ENCODE measurements at regions not wholly inside any gene's neighbourhood (a gene's known extent, or its start where the extent isn't known, plus 50 kb on each side); places are given as distances from the start of the nearest gene placed in this dataset.

DNA sequence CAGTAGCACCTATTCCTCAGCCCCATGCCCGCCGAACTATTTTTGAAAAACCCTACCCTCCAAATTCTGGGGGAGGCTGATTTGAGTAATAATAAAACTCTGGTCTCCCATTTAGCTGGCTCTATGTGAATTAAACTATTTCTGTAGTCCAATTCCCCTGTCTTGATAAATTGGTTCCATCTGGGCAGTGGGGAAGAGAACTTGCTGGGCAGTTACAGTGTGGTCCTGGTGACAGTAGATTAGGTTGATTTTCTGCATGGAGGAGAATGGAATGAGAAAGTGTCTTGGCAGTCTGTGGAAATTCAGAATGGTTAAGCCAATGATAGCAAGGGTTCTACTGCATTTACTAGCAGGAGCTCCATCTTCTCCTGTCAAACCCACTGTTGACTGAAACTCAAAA is 95.0 kb downstream of the SPP2 start (continued):
- TF ChIP-seq ZNF462 (CRISPR knock-in tag; IDR thresholded peaks at IDR 0.05) (no peak), JUNB (IDR thresholded peaks at IDR 0.05; ENCODE audit: unreplicated experiment) (no peak), CREB1 (CRISPR knock-in tag; IDR thresholded peaks at IDR 0.05; ENCODE audit: low read depth) (no peak), EZH2 (IDR thresholded peaks at IDR 0.05; ENCODE audit: low read depth, unreplicated experiment) (no peak), ZNF114 (CRISPR knock-in tag; IDR thresholded peaks at IDR 0.05) (no peak), REST (IDR thresholded peaks at IDR 0.05; ENCODE audit: unreplicated experiment) (no peak), EZH2phosphoT487 (IDR thresholded peaks at IDR 0.05; ENCODE audit: unreplicated experiment) (no peak), STAT1 (IDR thresholded peaks at IDR 0.05; ENCODE audit: unreplicated experiment) (no peak)
- TF ChIP-seq, protein P1, sequence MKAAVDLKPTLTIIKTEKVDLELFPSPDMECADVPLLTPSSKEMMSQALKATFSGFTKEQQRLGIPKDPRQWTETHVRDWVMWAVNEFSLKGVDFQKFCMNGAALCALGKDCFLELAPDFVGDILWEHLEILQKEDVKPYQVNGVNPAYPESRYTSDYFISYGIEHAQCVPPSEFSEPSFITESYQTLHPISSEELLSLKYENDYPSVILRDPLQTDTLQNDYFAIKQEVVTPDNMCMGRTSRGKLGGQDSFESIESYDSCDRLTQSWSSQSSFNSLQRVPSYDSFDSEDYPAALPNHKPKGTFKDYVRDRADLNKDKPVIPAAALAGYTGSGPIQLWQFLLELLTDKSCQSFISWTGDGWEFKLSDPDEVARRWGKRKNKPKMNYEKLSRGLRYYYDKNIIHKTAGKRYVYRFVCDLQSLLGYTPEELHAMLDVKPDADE (IDR thresholded peaks at IDR 0.05), result no peak
- TF ChIP-seq, protein P2, sequence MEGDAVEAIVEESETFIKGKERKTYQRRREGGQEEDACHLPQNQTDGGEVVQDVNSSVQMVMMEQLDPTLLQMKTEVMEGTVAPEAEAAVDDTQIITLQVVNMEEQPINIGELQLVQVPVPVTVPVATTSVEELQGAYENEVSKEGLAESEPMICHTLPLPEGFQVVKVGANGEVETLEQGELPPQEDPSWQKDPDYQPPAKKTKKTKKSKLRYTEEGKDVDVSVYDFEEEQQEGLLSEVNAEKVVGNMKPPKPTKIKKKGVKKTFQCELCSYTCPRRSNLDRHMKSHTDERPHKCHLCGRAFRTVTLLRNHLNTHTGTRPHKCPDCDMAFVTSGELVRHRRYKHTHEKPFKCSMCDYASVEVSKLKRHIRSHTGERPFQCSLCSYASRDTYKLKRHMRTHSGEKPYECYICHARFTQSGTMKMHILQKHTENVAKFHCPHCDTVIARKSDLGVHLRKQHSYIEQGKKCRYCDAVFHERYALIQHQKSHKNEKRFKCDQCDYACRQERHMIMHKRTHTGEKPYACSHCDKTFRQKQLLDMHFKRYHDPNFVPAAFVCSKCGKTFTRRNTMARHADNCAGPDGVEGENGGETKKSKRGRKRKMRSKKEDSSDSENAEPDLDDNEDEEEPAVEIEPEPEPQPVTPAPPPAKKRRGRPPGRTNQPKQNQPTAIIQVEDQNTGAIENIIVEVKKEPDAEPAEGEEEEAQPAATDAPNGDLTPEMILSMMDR (conservative IDR thresholded peaks at IDR 0.05; ENCODE audit: low read depth in 2 of 2), result no peak
